ENCODE measurements at regions not wholly inside any gene's neighbourhood (a gene's known extent, or its start where the extent isn't known, plus 50 kb on each side); places are given as distances from the start of the nearest gene placed in this dataset.

DNA sequence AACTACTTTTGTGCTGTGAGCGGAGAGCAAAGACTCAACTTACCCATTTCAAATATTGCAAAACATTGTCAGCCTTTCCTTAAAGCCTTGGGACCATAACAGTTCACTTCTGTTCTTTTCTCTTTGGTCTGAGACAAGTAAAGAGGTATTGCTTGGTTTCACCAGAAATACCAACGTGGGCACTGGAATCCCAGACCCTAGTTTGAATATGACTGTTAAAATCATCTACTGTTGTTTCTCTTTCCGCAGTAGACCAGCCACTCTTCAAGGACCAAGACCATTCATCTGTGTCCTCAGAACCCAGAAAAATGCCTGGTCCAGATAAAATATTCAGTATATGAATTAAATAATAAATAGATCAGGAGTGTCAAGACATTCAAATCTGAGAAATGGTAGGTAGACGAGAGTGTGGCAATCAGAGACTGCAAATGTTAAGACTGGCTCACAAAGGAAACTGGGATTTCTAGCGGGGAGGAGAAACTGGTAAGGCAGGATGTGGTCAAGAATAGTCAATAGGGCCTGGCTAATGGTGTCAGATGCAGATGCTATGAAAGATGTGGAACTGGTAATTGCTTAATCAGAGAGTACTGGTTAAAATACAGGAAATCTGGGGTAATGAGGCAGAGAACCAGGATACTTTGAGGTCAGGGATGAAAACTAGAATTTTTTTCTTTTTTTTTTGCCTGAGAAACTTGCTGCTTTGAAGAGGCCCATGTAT lies 82.1 kb upstream of the IL33 start:
- Histone ChIP-seq H3K9me3 (ENCODE audit: control insufficient read depth in 3 of 3, low read length in 3 of 3) (no peaks in the 10 kb centered on the region), H3K4me3 (ENCODE audit: low read length in 3 of 3) (no peak overlapping the region), H3K9ac (ENCODE audit: low read depth in 1 of 3, low read length in 3 of 3) (no peak overlapping the region), H3K36me3 (ENCODE audit: control insufficient read depth in 3 of 3, insufficient read depth in 3 of 3, low read length in 3 of 3) (no peaks in the 10 kb centered on the region), H3K4me1 (ENCODE audit: control insufficient read depth in 3 of 3, insufficient read depth in 3 of 3, low read length in 3 of 3) (no peaks in the 10 kb centered on the region), H3K27ac (ENCODE audit: low read depth, low read length) (no peak overlapping the region), H3K27me3 (ENCODE audit: control insufficient read depth in 3 of 3, insufficient read depth in 3 of 3, low read length in 3 of 3) (no peaks in the 10 kb centered on the region)

DNA sequence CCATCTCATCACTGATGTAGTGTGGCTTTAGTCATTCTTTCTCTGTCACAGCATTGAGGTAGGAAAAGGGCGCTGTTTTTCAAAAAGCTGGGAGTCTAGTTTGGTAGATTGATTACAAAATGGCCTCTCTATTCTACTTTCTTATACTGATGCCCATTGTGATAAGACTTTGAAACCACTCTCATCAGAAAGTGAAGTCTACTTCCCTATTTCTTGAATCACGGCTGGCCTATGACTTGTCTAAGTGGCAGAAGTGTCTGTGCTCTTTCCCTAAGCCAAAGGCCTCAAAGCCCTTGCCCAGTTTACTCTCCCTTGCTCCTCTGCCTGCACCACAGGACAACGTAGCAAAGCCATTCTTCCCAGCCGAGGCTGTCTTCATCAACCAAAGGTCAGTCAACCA lies 83.0 kb upstream of the IL33 start:
- H3K4me1 ChIP-seq (ENCODE audit: control insufficient read depth in 3 of 3, insufficient read depth in 3 of 3, low read length in 3 of 3), result no peaks in the 10 kb centered on the region
- no peak overlapping the region for H3K9ac ChIP-seq (ENCODE audit: low read depth in 1 of 3, low read length in 3 of 3)
- no peaks in the 10 kb centered on the region for H3K27me3 ChIP-seq (ENCODE audit: control insufficient read depth in 3 of 3, insufficient read depth in 3 of 3, low read length in 3 of 3)
- H3K27ac ChIP-seq (ENCODE audit: low read depth, low read length), result no peak overlapping the region
- no peaks in the 10 kb centered on the region for H3K36me3 ChIP-seq (ENCODE audit: control insufficient read depth in 3 of 3, insufficient read depth in 3 of 3, low read length in 3 of 3)
- no peak overlapping the region for H3K4me3 ChIP-seq (ENCODE audit: low read length in 3 of 3)
- H3K9me3 ChIP-seq (ENCODE audit: control insufficient read depth in 3 of 3, low read length in 3 of 3), result no peaks in the 10 kb centered on the region

GRCh38 chr9:6128030-6128429 lies 87.6 kb upstream of the IL33 start:
- Histone ChIP-seq H3K36me3 (ENCODE audit: control insufficient read depth in 3 of 3, insufficient read depth in 3 of 3, low read length in 3 of 3) (no peaks in the 10 kb centered on the region), H3K27ac (ENCODE audit: low read depth, low read length) (no peak overlapping the region), H3K9ac (ENCODE audit: low read depth in 1 of 3, low read length in 3 of 3) (no peak overlapping the region), H3K4me1 (ENCODE audit: control insufficient read depth in 3 of 3, insufficient read depth in 3 of 3, low read length in 3 of 3) (peaks cover 0 to 15% (median 8%) of the 10 kb centered on the region in 3 donors), H3K9me3 (ENCODE audit: control insufficient read depth in 3 of 3, low read length in 3 of 3) (no peaks in the 10 kb centered on the region), H3K27me3 (ENCODE audit: control insufficient read depth in 3 of 3, insufficient read depth in 3 of 3, low read length in 3 of 3) (no peaks in the 10 kb centered on the region), H3K4me3 (ENCODE audit: low read length in 3 of 3) (no peak overlapping the region)

DNA sequence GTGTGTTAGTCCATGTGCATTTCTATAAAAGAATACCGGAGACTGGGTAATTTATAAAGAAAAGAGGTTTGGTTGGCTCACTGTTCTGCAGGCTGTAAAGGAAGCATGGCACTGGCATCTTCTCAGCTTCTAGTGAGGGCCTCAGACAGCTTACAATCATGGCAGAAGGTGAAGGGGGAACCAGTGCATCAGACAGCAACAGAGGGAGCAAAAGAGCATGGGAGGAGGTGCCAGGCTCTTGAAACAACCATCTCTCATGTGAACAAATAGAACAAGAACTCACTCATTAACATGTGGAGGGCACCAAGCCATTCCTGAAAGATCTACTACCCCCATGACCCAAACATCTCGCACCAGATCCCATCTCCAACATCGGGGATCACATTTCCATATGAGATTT lies 89.2 kb upstream of the IL33 start:
- no peaks in the 10 kb centered on the region for H3K36me3 ChIP-seq (ENCODE audit: control insufficient read depth in 3 of 3, insufficient read depth in 3 of 3, low read length in 3 of 3)
- H3K9ac ChIP-seq (ENCODE audit: low read depth in 1 of 3, low read length in 3 of 3), result no peak overlapping the region
- H3K4me3 ChIP-seq (ENCODE audit: low read length in 3 of 3), result no peak overlapping the region
- no peak overlapping the region for H3K27ac ChIP-seq (ENCODE audit: low read depth, low read length)
- H3K9me3 ChIP-seq (ENCODE audit: control insufficient read depth in 3 of 3, low read length in 3 of 3), result no peaks in the 10 kb centered on the region
- no peaks in the 10 kb centered on the region for H3K27me3 ChIP-seq (ENCODE audit: control insufficient read depth in 3 of 3, insufficient read depth in 3 of 3, low read length in 3 of 3)
- H3K4me1 ChIP-seq (ENCODE audit: control insufficient read depth in 3 of 3, insufficient read depth in 3 of 3, low read length in 3 of 3), result peaks cover 0 to 15% (median 8%) of the 10 kb centered on the region in 3 donors

- Histone ChIP-seq H3K4me3 (ENCODE audit: low read length in 3 of 3) (no peak overlapping the region), H3K36me3 (ENCODE audit: control insufficient read depth in 3 of 3, insufficient read depth in 3 of 3, low read length in 3 of 3) (no peaks in the 10 kb centered on the region), H3K27ac (ENCODE audit: low read depth, low read length) (no peak overlapping the region), H3K27me3 (ENCODE audit: control insufficient read depth in 3 of 3, insufficient read depth in 3 of 3, low read length in 3 of 3) (no peaks in the 10 kb centered on the region), H3K4me1 (ENCODE audit: control insufficient read depth in 3 of 3, insufficient read depth in 3 of 3, low read length in 3 of 3) (peaks cover 0 to 15% (median 8%) of the 10 kb centered on the region in 3 donors), H3K9ac (ENCODE audit: low read depth in 1 of 3, low read length in 3 of 3) (peak overlapping the region in 1 of 3 donors; percentile 7), H3K9me3 (ENCODE audit: control insufficient read depth in 3 of 3, low read length in 3 of 3) (no peaks in the 10 kb centered on the region)
Measured at GRCh38 chr9:6123416-6123815, 92.2 kb upstream of the IL33 start.

- Histone ChIP-seq H3K4me1 (ENCODE audit: control insufficient read depth in 3 of 3, insufficient read depth in 3 of 3, low read length in 3 of 3) (peaks cover 0 to 15% (median 8%) of the 10 kb centered on the region in 3 donors), H3K9ac (ENCODE audit: low read depth in 1 of 3, low read length in 3 of 3) (no peak overlapping the region), H3K36me3 (ENCODE audit: control insufficient read depth in 3 of 3, insufficient read depth in 3 of 3, low read length in 3 of 3) (no peaks in the 10 kb centered on the region), H3K4me3 (ENCODE audit: low read length in 3 of 3) (no peak overlapping the region), H3K27me3 (ENCODE audit: control insufficient read depth in 3 of 3, insufficient read depth in 3 of 3, low read length in 3 of 3) (no peaks in the 10 kb centered on the region), H3K27ac (ENCODE audit: low read depth, low read length) (no peak overlapping the region), H3K9me3 (ENCODE audit: control insufficient read depth in 3 of 3, low read length in 3 of 3) (no peaks in the 10 kb centered on the region)
Measured at GRCh38 chr9:6121707-6122106, 93.9 kb upstream of the IL33 start.

GRCh38 chr9:6114424-6114823 lies 99.0 kb upstream of the RANBP6 start:
- H3K9ac ChIP-seq (ENCODE audit: low read depth in 1 of 3, low read length in 3 of 3), result no peak overlapping the region
- H3K36me3 ChIP-seq (ENCODE audit: control insufficient read depth in 3 of 3, insufficient read depth in 3 of 3, low read length in 3 of 3), result no peaks in the 10 kb centered on the region
- H3K4me1 ChIP-seq (ENCODE audit: control insufficient read depth in 3 of 3, insufficient read depth in 3 of 3, low read length in 3 of 3), result no peaks in the 10 kb centered on the region
- no peak overlapping the region for H3K4me3 ChIP-seq (ENCODE audit: low read length in 3 of 3)
- no peak overlapping the region for H3K27ac ChIP-seq (ENCODE audit: low read depth, low read length)
- H3K27me3 ChIP-seq (ENCODE audit: control insufficient read depth in 3 of 3, insufficient read depth in 3 of 3, low read length in 3 of 3), result no peaks in the 10 kb centered on the region
- no peaks in the 10 kb centered on the region for H3K9me3 ChIP-seq (ENCODE audit: control insufficient read depth in 3 of 3, low read length in 3 of 3)

- Histone ChIP-seq H3K4me3 (ENCODE audit: low read length in 3 of 3) (no peak overlapping the region), H3K9ac (ENCODE audit: low read depth in 1 of 3, low read length in 3 of 3) (no peak overlapping the region), H3K9me3 (ENCODE audit: control insufficient read depth in 3 of 3, low read length in 3 of 3) (no peaks in the 10 kb centered on the region), H3K27ac (ENCODE audit: low read depth, low read length) (no peak overlapping the region), H3K27me3 (ENCODE audit: control insufficient read depth in 3 of 3, insufficient read depth in 3 of 3, low read length in 3 of 3) (no peaks in the 10 kb centered on the region), H3K36me3 (ENCODE audit: control insufficient read depth in 3 of 3, insufficient read depth in 3 of 3, low read length in 3 of 3) (no peaks in the 10 kb centered on the region), H3K4me1 (ENCODE audit: control insufficient read depth in 3 of 3, insufficient read depth in 3 of 3, low read length in 3 of 3) (no peaks in the 10 kb centered on the region)
Measured at GRCh38 chr9:6113819-6114218, 98.4 kb upstream of the RANBP6 start.

- Histone ChIP-seq H3K9ac (ENCODE audit: low read depth in 1 of 3, low read length in 3 of 3) (no peak overlapping the region), H3K27ac (ENCODE audit: low read depth, low read length) (no peak overlapping the region), H3K4me1 (ENCODE audit: control insufficient read depth in 3 of 3, insufficient read depth in 3 of 3, low read length in 3 of 3) (no peaks in the 10 kb centered on the region), H3K9me3 (ENCODE audit: control insufficient read depth in 3 of 3, low read length in 3 of 3) (no peaks in the 10 kb centered on the region), H3K36me3 (ENCODE audit: control insufficient read depth in 3 of 3, insufficient read depth in 3 of 3, low read length in 3 of 3) (no peaks in the 10 kb centered on the region), H3K4me3 (ENCODE audit: low read length in 3 of 3) (no peak overlapping the region), H3K27me3 (ENCODE audit: control insufficient read depth in 3 of 3, insufficient read depth in 3 of 3, low read length in 3 of 3) (no peaks in the 10 kb centered on the region)
Measured at GRCh38 chr9:6113312-6113711, 97.9 kb upstream of the RANBP6 start.

GRCh38 chr9:6109986-6110385 lies 94.6 kb upstream of the RANBP6 start:
- Histone ChIP-seq H3K27me3 (ENCODE audit: control insufficient read depth in 3 of 3, insufficient read depth in 3 of 3, low read length in 3 of 3) (no peaks in the 10 kb centered on the region), H3K4me1 (ENCODE audit: control insufficient read depth in 3 of 3, insufficient read depth in 3 of 3, low read length in 3 of 3) (peaks cover 5 to 8% (median 6%) of the 10 kb centered on the region in 3 donors), H3K36me3 (ENCODE audit: control insufficient read depth in 3 of 3, insufficient read depth in 3 of 3, low read length in 3 of 3) (no peaks in the 10 kb centered on the region), H3K9me3 (ENCODE audit: control insufficient read depth in 3 of 3, low read length in 3 of 3) (no peaks in the 10 kb centered on the region), H3K9ac (ENCODE audit: low read depth in 1 of 3, low read length in 3 of 3) (no peak overlapping the region), H3K4me3 (ENCODE audit: low read length in 3 of 3) (no peak overlapping the region), H3K27ac (ENCODE audit: low read depth, low read length) (no peak overlapping the region)
